GM13976 (cell line): ENCODE measurements at regions not wholly inside any gene's neighbourhood (a gene's known extent, or its start where the extent isn't known, plus 50 kb on each side); places are given as distances from the start of the nearest gene placed in this dataset.

ENCODE experiments used
- DNase-seq: peaks from one replicate; pipeline ENCODE4 v3.0.0; 2012; ENCODE audit warnings: low spot score
- CTCF ChIP-seq: IDR thresholded peaks from 2 replicates; pipeline ENCODE4 v1.5.1; 2012; ENCODE audit warnings: borderline replicate concordance, mild to moderate bottlenecking; ENCODE audit not compliant: insufficient read depth; ENCODE audit errors: extremely low read depth, missing control alignments, control extremely low read depth
- in situ Hi-C: fragments of 300-500 bp; cut with MboI; formaldehyde crosslinking; loops from one replicate; pipeline ENCODE4 v1.12.0; 2022; ENCODE audit warnings: low sequenced_read_pairs, mixed read lengths, inconsistent platforms; ENCODE audit not compliant: unreplicated experiment

- no peak for TF ChIP-seq CTCF
- DNase-seq: no peak
- in situ Hi-C loops: no loop called here
These were observed 76.3 kb upstream of the ATP2B2 start for GRCh38 chr3:10581716-10582115.

- TF ChIP-seq CTCF: no peak
- in situ Hi-C loops: no loop called here
- no peak for DNase-seq
These were observed 77.3 kb upstream of the ATP2B2 start for GRCh38 chr3:10582733-10583132.

- no peak for TF ChIP-seq CTCF
- in situ Hi-C loops: no loop called here
- no peak for DNase-seq
These were observed 78.7 kb upstream of the ATP2B2 start for GRCh38 chr3:10583798-10584708.

GRCh38 chr3:10585945-10586344, 80.6 kb upstream of the ATP2B2 start:
- DNase-seq: no peak

GRCh38 chr3:10594915-10595314, 89.5 kb upstream of the ATP2B2 start:
- no peak for TF ChIP-seq CTCF
- in situ Hi-C loops: no loop called here
- peak; percentile 57 for DNase-seq

More at GRCh38 chr3:10585945-10586344, 80.6 kb upstream of the ATP2B2 start:
- TF ChIP-seq CTCF: no peak
- in situ Hi-C loops: no loop called here

- TF ChIP-seq CTCF: no peak
- no peak for DNase-seq
- in situ Hi-C loops: no loop called here
These were observed 91.5 kb upstream of the ATP2B2 start for GRCh38 chr3:10596746-10597448.
